GM23338 (cell line): ENCODE measurements at regions not wholly inside any gene's neighbourhood (a gene's known extent, or its start where the extent isn't known, plus 50 kb on each side); places are given as distances from the start of the nearest gene placed in this dataset.

Source experiments
- ATAC-seq: fragments of 200-7000 bp; cut with Tn5 transposase; 3 replicates; pipeline ENCODE4 v1.9.1; 2020
- DNase-seq: peaks from one replicate; pipeline ENCODE4 v3.0.0-alpha.2; 2015; ENCODE audit warnings: low spot score
- H2AFZ ChIP-seq: fragments of 200-600 bp; sonication (generic); 2 replicates; pipeline ENCODE4 v1.8.0; 2016; ENCODE audit warnings: antibody characterized with exemption, mild to moderate bottlenecking, moderate library complexity
- H3F3A ChIP-seq: fragments of 200-600 bp; sonication (generic); replicated peaks from 2 replicates; pipeline ENCODE4 v1.8.0; 2017; ENCODE audit warnings: antibody characterized with exemption, mixed run types, low read depth
- H3K27ac ChIP-seq: fragments of 200-600 bp; sonication (generic); 2 replicates; pipeline ENCODE4 v1.6.1; 2016; ENCODE audit warnings: low read depth
- H3K27me3 ChIP-seq: fragments of 200-600 bp; sonication (generic); 2 replicates; pipeline ENCODE4 v1.8.0; 2016; ENCODE audit warnings: mild to moderate bottlenecking, mixed run types, moderate library complexity; ENCODE audit not compliant: insufficient read depth
- H3K36me3 ChIP-seq: fragments of 200-600 bp; sonication (generic); 2 replicates; pipeline ENCODE4 v1.8.0; 2016; ENCODE audit warnings: mild to moderate bottlenecking; ENCODE audit not compliant: insufficient read depth
- H3K4me1 ChIP-seq: fragments of 200-600 bp; sonication (generic); 2 replicates; pipeline ENCODE4 v1.8.0; 2016; ENCODE audit warnings: mild to moderate bottlenecking, moderate library complexity; ENCODE audit not compliant: insufficient read depth
- H3K4me2 ChIP-seq: fragments of 200-600 bp; sonication (generic); 2 replicates; pipeline ENCODE4 v1.7.1; 2017; ENCODE audit warnings: mixed run types
- H3K4me3 ChIP-seq: fragments of 200-600 bp; sonication (generic); 2 replicates; pipeline ENCODE4 v1.6.1; 2016; ENCODE audit warnings: mixed run types
- H3K79me2 ChIP-seq: fragments of 200-600 bp; sonication (generic); replicated peaks from 2 replicates; pipeline ENCODE4 v1.8.0; 2017; ENCODE audit warnings: mild to moderate bottlenecking; ENCODE audit not compliant: insufficient read depth
- H3K9me2 ChIP-seq: fragments of 200-600 bp; sonication (generic); 2 replicates; pipeline ENCODE4 v1.8.0; 2017; ENCODE audit not compliant: insufficient read depth
- H4K20me1 ChIP-seq: fragments of 200-600 bp; sonication (generic); replicated peaks from 2 replicates; pipeline ENCODE4 v1.8.0; 2017; ENCODE audit warnings: mild to moderate bottlenecking; ENCODE audit not compliant: insufficient read depth
- H3K27ac Mint-ChIP-seq: 2 replicates; pipeline ENCODE4 v1.8.0; 2020; ENCODE audit warnings: inconsistent platforms, mild to moderate bottlenecking, moderate library complexity, mixed read lengths
- H3K27me3 Mint-ChIP-seq: 3 replicates; pipeline ENCODE4 v1.8.0; 2022; ENCODE audit warnings: low read depth, mild to moderate bottlenecking, moderate library complexity, mixed read lengths, inconsistent platforms; ENCODE audit not compliant: insufficient read depth, poor library complexity
- H3K36me3 Mint-ChIP-seq: 3 replicates; pipeline ENCODE4 v1.8.0; 2021; ENCODE audit warnings: low read depth, mild to moderate bottlenecking, inconsistent platforms, moderate library complexity, mixed read lengths
- H3K4me1 Mint-ChIP-seq: 3 replicates; pipeline ENCODE4 v1.8.0; 2020; ENCODE audit warnings: mild to moderate bottlenecking, inconsistent platforms, mixed read lengths
- H3K4me3 Mint-ChIP-seq: 3 replicates; pipeline ENCODE4 v1.8.0; 2021; ENCODE audit warnings: moderate library complexity, mild to moderate bottlenecking, inconsistent platforms, mixed read lengths
- H3K9me3 Mint-ChIP-seq: 3 replicates; pipeline ENCODE4 v1.8.0; 2020; ENCODE audit warnings: moderate library complexity, mild to moderate bottlenecking, inconsistent platforms, mixed read lengths
- CTCF ChIP-seq, 2 experiments: fragments of 200-600 bp in 1 of 2; sonication (generic) in 1 of 2; conservative IDR thresholded peaks; 2 replicates each; pipeline versions ENCODE4 v1.5.1 to v1.6.1; 2016 to 2017; ENCODE audit warnings: antibody characterized with exemption in 2 of 2, low read depth in 2 of 2, mild to moderate bottlenecking in 2 of 2, moderate library complexity in 1 of 2
- JUNB ChIP-seq: IDR thresholded peaks from one replicate; pipeline ENCODE4 v1.6.1; 2016; ENCODE audit warnings: antibody characterized with exemption; ENCODE audit not compliant: unreplicated experiment
- NANOG ChIP-seq: IDR thresholded peaks from 2 replicates; pipeline ENCODE4 v1.6.1; 2016; ENCODE audit warnings: antibody characterized with exemption, borderline replicate concordance
- POLR2AphosphoS5 ChIP-seq: IDR thresholded peaks from 2 replicates; pipeline ENCODE4 v1.6.1; 2016; ENCODE audit warnings: antibody characterized with exemption, low read depth
- REST ChIP-seq: IDR thresholded peaks from one replicate; pipeline ENCODE4 v1.6.1; 2018; ENCODE audit warnings: antibody characterized with exemption; ENCODE audit not compliant: unreplicated experiment
- STAT1 ChIP-seq: IDR thresholded peaks from one replicate; pipeline ENCODE4 v1.6.1; 2016; ENCODE audit warnings: antibody characterized with exemption; ENCODE audit not compliant: unreplicated experiment
- ZNF462 ChIP-seq: fragments of 250-450 bp; sonication (Bioruptor Pico); IDR thresholded peaks from 2 replicates; pipeline ENCODE4 v1.5.0; 2020; ENCODE audit warnings: mild to moderate bottlenecking, moderate library complexity
- TF ChIP-seq, protein P1 (sequence below): IDR thresholded peaks from 2 replicates; pipeline ENCODE4 v1.6.1; 2016; ENCODE audit warnings: antibody characterized with exemption

DNA sequence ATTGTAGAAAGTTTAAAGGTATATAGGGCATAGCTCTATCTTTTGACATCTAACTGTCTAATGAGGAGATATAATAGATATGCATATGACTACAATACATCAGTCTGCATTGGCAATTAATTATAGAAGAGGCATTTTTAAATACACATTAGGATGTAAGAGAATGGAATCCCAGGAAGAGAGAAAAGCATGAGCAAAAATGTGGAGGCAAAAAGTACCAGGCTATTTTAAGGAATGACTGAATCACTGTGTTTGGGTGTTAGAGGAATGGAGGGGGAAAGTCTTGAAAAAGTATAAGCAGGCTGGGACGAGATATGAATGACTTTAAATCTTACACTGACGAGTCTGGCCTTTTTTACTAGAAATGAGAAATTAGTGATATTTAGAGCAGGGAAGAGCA, 138.4 kb upstream of the ZNF462 start:
- no peaks in the 10 kb centered on the region for H3K27me3 ChIP-seq
- H3K79me2 ChIP-seq = no peaks in the 10 kb centered on the region
- no peaks in the 10 kb centered on the region for H3F3A ChIP-seq
- H3K27me3 Mint-ChIP-seq = no peaks in the 10 kb centered on the region
- H4K20me1 ChIP-seq = no peaks in the 10 kb centered on the region
- H3K4me3 Mint-ChIP-seq = no peak overlapping the region
- H3K4me2 ChIP-seq = no peak overlapping the region
- H3K36me3 Mint-ChIP-seq = no peaks in the 10 kb centered on the region
- peaks cover 13% of the 10 kb centered on the region for H3K9me2 ChIP-seq
- TF ChIP-seq STAT1 (no peak), NANOG (no peak), POLR2AphosphoS5 (no peak), ZNF462 (CRISPR knock-in tag) (no peak), CTCF (conservative IDR thresholded peaks at IDR 0.05; ENCODE audit: low read depth in 2 of 2) (no peak), JUNB (no peak), REST (no peak)
- TF ChIP-seq, protein P1, sequence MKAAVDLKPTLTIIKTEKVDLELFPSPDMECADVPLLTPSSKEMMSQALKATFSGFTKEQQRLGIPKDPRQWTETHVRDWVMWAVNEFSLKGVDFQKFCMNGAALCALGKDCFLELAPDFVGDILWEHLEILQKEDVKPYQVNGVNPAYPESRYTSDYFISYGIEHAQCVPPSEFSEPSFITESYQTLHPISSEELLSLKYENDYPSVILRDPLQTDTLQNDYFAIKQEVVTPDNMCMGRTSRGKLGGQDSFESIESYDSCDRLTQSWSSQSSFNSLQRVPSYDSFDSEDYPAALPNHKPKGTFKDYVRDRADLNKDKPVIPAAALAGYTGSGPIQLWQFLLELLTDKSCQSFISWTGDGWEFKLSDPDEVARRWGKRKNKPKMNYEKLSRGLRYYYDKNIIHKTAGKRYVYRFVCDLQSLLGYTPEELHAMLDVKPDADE = no peak
- no peak overlapping the region for H3K27ac Mint-ChIP-seq
- no peak overlapping the region for H3K4me3 ChIP-seq
- no peak overlapping the region for H2AFZ ChIP-seq
- no peaks in the 10 kb centered on the region for H3K36me3 ChIP-seq
- H3K4me1 Mint-ChIP-seq = peaks cover 9% of the 10 kb centered on the region
- no peak for ATAC-seq
- H3K4me1 ChIP-seq = peaks cover 7% of the 10 kb centered on the region; the same call in 1 of the 2 replicates
- H3K9me3 Mint-ChIP-seq = no peaks in the 10 kb centered on the region
- no peak overlapping the region for H3K27ac ChIP-seq
- DNase-seq = no peak
